ENCODE measurements at regions not wholly inside any gene's neighbourhood (a gene's known extent, or its start where the extent isn't known, plus 50 kb on each side); places are given as distances from the start of the nearest gene placed in this dataset.

- TF ChIP-seq CTCF (IDR thresholded peaks at IDR 0.05) (no peak), POLR2A (IDR thresholded peaks at IDR 0.05) (no peak), POLR2AphosphoS5 (IDR thresholded peaks at IDR 0.05; ENCODE audit: insufficient read depth in 1 of 2, low read depth in 1 of 2) (no peak)
These were observed 776.3 kb downstream of the TUSC7 start for GRCh38 chr3:117485841-117486240.
